ENCODE measurements at regions not wholly inside any gene's neighbourhood (a gene's known extent, or its start where the extent isn't known, plus 50 kb on each side); places are given as distances from the start of the nearest gene placed in this dataset.

DNA sequence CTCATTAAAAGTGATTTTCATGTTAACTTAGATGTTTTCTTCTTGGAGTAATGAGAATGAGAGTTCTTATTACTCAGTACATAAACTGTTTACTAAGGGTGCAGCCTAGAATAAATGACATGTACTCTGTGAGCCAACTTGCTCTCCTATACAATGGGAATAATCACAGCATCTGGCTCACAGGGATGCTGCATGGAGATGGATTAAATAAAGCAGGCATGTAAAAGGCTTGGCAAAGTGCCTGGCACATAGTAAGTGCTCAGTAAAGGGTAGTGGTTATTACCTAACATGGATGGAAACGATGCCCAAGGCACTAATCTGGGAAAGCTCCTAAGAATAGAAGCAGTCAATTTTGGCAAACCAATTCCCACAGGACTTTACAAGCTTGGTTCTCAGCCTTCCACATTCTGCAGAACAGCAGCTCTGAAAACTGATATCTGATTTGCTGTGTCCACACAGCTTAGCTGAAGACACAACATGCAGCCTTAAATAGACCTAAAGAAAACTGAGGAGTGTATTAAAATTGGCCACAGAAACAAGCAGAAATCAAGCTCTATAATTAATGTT lies 176.1 kb downstream of the ABCC12 start:
- Histone ChIP-seq H3K9me2 (ENCODE audit: low read depth, low read length) (no peaks in the 10 kb centered on the region), H2AFZ (ENCODE audit: low read length) (no peak overlapping the region), H4K20me1 (ENCODE audit: insufficient read depth, low read length) (no peaks in the 10 kb centered on the region), H3K9me3 (ENCODE audit: low read length) (no peaks in the 10 kb centered on the region), H3K9ac (ENCODE audit: low read length) (no peak overlapping the region), H3K79me2 (ENCODE audit: insufficient read depth, low read length) (no peaks in the 10 kb centered on the region), H3K27ac (ENCODE audit: low read depth, low read length, poor library complexity, severe bottlenecking) (no peak overlapping the region), H3K4me1 (ENCODE audit: insufficient read depth, low read length, severe bottlenecking) (no peaks in the 10 kb centered on the region), H3K36me3 (ENCODE audit: insufficient read depth, low read length) (no peaks in the 10 kb centered on the region), H3K4me3 (ENCODE audit: low read depth, low read length, poor library complexity, severe bottlenecking) (no peak overlapping the region), H3K4me2 (ENCODE audit: low read length) (no peak overlapping the region), H3F3A (ENCODE audit: insufficient read depth, low read length) (no peaks in the 10 kb centered on the region), H3K27me3 (ENCODE audit: insufficient read depth, low read length) (no peaks in the 10 kb centered on the region)
- no peak for TF ChIP-seq EZH2 (IDR thresholded peaks at IDR 0.05; ENCODE audit: borderline replicate concordance, low read length)
- TF ChIP-seq, protein P1, sequence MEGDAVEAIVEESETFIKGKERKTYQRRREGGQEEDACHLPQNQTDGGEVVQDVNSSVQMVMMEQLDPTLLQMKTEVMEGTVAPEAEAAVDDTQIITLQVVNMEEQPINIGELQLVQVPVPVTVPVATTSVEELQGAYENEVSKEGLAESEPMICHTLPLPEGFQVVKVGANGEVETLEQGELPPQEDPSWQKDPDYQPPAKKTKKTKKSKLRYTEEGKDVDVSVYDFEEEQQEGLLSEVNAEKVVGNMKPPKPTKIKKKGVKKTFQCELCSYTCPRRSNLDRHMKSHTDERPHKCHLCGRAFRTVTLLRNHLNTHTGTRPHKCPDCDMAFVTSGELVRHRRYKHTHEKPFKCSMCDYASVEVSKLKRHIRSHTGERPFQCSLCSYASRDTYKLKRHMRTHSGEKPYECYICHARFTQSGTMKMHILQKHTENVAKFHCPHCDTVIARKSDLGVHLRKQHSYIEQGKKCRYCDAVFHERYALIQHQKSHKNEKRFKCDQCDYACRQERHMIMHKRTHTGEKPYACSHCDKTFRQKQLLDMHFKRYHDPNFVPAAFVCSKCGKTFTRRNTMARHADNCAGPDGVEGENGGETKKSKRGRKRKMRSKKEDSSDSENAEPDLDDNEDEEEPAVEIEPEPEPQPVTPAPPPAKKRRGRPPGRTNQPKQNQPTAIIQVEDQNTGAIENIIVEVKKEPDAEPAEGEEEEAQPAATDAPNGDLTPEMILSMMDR (IDR thresholded peaks at IDR 0.05; ENCODE audit: low read length), result no peak

DNA sequence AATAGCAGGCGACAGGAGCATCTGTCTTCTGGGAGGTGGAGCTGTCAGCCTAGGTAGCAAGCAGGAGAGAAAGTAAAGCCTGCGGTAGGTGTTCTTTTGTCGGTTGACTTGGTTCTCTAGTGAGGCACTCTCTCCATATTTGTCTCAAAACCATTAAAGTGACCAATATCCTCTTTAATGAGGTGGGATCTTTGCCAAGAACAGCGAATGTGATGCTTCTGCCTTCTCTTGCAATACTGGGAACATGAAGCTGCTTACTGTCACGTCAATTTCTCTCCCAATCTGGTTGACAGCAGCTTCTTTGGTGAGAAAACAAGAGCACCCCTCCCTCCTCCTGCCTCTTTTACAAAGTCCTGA lies 176.7 kb downstream of the ABCC12 start:
- no peaks in the 10 kb centered on the region for H3K36me3 ChIP-seq (ENCODE audit: insufficient read depth, low read length)
- H3K27ac ChIP-seq (ENCODE audit: low read depth, low read length, poor library complexity, severe bottlenecking), result no peak overlapping the region
- no peaks in the 10 kb centered on the region for H3K27me3 ChIP-seq (ENCODE audit: insufficient read depth, low read length)
- no peaks in the 10 kb centered on the region for H3K79me2 ChIP-seq (ENCODE audit: insufficient read depth, low read length)
- no peaks in the 10 kb centered on the region for H3K4me1 ChIP-seq (ENCODE audit: insufficient read depth, low read length, severe bottlenecking)
- H3K9ac ChIP-seq (ENCODE audit: low read length), result no peak overlapping the region
- TF ChIP-seq, protein P1 (IDR thresholded peaks at IDR 0.05; ENCODE audit: low read length), result no peak
- no peak for TF ChIP-seq EZH2 (IDR thresholded peaks at IDR 0.05; ENCODE audit: borderline replicate concordance, low read length)
- H3K9me3 ChIP-seq (ENCODE audit: low read length), result no peaks in the 10 kb centered on the region
- no peaks in the 10 kb centered on the region for H3K9me2 ChIP-seq (ENCODE audit: low read depth, low read length)
- no peak overlapping the region for H2AFZ ChIP-seq (ENCODE audit: low read length)
- H3F3A ChIP-seq (ENCODE audit: insufficient read depth, low read length), result no peaks in the 10 kb centered on the region
- no peak overlapping the region for H3K4me2 ChIP-seq (ENCODE audit: low read length)
- no peaks in the 10 kb centered on the region for H4K20me1 ChIP-seq (ENCODE audit: insufficient read depth, low read length)
- H3K4me3 ChIP-seq (ENCODE audit: low read depth, low read length, poor library complexity, severe bottlenecking), result no peak overlapping the region

DNA sequence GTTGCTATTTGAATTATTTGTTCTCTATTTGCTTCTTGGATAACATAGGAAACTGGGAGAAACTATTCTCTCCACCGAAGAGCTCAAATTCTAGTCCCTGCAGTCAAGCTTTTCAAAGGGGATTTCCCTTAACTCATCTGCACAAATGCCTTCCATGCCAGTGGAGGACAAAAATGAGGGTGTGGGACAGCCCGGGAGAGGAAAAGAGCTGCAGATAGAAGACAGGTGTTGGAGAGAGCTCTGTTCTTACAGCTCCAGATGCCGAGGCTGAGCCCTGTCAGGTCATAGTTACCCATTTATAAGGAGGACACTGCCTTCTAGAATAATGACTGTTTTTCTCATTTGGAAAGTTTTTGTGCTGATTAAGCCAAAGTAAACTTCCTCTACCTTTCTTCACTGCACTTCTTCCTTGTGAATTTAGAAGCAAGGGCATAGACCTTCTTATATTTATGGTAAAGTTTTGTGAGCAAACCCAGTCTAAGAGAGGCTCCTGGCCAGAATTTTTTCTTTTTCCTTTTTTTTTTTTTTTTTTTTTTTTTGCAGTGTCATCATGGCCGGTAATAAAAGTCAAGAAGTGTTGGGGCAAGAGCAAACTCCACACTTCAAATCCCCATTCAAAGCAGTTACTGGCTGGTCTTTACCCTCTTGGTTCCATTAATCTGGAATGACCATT lies 177.2 kb downstream of the ABCC12 start:
- H3K4me2 ChIP-seq (ENCODE audit: low read length), result no peak overlapping the region
- no peak overlapping the region for H3K9ac ChIP-seq (ENCODE audit: low read length)
- no peaks in the 10 kb centered on the region for H3K27me3 ChIP-seq (ENCODE audit: insufficient read depth, low read length)
- no peaks in the 10 kb centered on the region for H3K4me1 ChIP-seq (ENCODE audit: insufficient read depth, low read length, severe bottlenecking)
- no peaks in the 10 kb centered on the region for H3F3A ChIP-seq (ENCODE audit: insufficient read depth, low read length)
- H3K4me3 ChIP-seq (ENCODE audit: low read depth, low read length, poor library complexity, severe bottlenecking), result no peak overlapping the region
- TF ChIP-seq EZH2 (IDR thresholded peaks at IDR 0.05; ENCODE audit: borderline replicate concordance, low read length), result no peak
- TF ChIP-seq, protein P1 (IDR thresholded peaks at IDR 0.05; ENCODE audit: low read length), result no peak
- H3K27ac ChIP-seq (ENCODE audit: low read depth, low read length, poor library complexity, severe bottlenecking), result no peak overlapping the region
- H3K79me2 ChIP-seq (ENCODE audit: insufficient read depth, low read length), result no peaks in the 10 kb centered on the region
- H4K20me1 ChIP-seq (ENCODE audit: insufficient read depth, low read length), result no peaks in the 10 kb centered on the region
- H2AFZ ChIP-seq (ENCODE audit: low read length), result no peak overlapping the region
- no peaks in the 10 kb centered on the region for H3K36me3 ChIP-seq (ENCODE audit: insufficient read depth, low read length)
- no peaks in the 10 kb centered on the region for H3K9me3 ChIP-seq (ENCODE audit: low read length)
- no peaks in the 10 kb centered on the region for H3K9me2 ChIP-seq (ENCODE audit: low read depth, low read length)

Measured in OCI-LY1 (cell line).